ENCODE measurements at regions not wholly inside any gene's neighbourhood (a gene's known extent, or its start where the extent isn't known, plus 50 kb on each side); places are given as distances from the start of the nearest gene placed in this dataset.

DNA sequence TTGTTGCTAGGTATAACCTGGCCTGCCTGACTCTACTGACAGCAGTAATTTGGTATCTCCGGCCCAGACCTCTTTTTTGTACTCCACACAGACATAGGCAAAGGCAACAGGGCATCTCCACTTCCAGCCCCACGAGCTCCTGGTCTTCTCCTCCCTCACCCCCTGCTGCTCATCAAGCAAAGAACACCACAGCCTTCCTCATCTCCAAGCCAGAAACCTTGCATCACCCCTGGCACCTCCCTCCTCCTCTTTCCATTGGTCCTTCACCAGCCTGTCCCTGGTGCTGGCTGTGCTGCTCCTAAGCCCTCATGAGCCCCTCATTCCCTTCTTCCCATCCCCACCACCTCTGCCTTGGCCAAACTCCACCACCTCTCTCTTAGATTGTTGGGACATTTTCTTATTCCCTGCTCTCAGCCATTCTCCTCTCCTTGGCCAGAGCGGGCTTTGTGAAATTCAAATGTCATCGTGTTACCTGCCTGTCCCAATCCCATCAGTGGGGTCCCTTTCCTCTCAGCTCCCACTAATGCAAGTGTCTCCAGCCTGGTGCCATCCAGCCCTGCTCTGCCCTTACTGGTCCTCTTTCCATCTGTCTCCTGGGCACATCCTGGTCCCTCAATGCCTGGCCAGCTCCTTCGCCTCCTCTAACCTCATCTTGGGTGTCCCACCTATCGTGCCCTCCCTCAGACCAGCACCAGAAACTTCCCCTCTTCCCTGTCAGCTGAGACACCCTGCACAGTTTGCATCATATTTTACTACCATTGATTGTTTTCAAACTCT lies 77.4 kb downstream of the INHBB start:
- DNase-seq (no peak), ATAC-seq (no peak)
- intact Hi-C loops (cut with micrococcal nuclease), result no loop called here

DNA sequence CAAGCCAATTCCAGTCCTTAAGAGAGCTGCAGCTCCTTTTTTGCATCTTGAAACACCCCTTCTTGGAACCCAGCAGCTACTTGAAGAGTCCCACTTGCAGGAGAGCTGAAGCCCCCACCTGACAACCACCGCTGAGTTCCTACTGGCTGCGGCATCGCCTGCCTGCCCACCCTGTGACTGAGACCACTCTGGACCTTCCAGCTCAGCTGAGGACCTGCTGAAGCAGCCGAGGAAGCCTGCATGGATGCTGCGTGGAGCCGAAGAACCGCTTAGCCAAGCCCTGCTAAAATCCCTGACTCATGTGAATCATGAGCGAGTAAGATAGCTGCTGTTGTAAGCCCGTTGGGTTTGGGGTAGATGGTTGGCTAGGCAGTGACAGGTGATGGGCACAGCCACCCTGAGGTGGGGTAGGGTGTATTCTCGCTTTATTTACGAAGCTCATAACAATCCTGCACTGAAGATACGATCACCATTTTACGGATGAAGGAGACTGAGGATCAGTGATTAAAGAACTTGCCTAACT lies 78.4 kb downstream of the INHBB start:
- intact Hi-C loops (cut with micrococcal nuclease), result no loop called here
- no peak for DNase-seq
- no peak for ATAC-seq

DNA sequence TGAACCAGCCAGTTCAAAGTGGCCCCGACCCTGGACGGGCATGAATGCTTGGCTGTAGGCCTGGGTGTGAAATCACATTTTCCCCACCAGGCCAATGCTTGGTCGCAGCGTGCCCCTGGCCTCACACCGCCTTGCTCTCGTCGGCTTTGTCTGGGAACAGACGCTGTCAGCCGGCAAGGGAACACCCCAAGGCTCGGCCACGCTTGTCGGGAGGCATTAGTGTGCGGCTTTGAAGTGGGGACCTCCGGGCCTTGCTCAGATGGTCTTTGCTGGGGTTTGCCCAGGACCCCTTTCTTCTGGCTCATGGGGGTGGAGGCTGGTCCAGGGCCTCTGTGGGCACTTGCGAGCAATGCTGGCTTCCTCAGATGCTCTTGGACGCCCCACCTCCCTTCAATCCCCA lies 79.1 kb downstream of the INHBB start:
- DNase-seq (no peak), ATAC-seq (no peak)
- intact Hi-C loops (cut with micrococcal nuclease), result no loop called here

DNA sequence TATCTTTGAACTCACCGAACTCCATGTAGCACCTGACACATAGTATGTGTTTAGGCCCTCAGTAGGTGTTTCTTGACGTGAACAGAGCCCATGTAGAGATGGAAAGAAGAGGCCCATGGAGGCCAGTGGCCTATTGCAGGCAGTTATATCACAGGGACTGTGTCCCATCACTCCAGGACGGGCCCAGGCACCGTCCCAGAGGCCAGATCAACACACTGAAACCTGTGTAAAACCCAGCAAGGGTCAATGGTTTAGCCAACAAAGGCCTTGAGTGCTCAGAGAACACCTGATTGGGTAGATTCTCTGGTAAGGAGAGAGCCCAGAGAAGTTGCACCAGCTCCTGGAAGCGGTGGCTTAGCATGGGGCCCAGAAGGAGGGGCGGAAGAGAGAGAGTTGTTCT lies 82.8 kb downstream of the INHBB start:
- no peak for DNase-seq
- intact Hi-C loops (cut with micrococcal nuclease), result no loop called here
- no peak for ATAC-seq

DNA sequence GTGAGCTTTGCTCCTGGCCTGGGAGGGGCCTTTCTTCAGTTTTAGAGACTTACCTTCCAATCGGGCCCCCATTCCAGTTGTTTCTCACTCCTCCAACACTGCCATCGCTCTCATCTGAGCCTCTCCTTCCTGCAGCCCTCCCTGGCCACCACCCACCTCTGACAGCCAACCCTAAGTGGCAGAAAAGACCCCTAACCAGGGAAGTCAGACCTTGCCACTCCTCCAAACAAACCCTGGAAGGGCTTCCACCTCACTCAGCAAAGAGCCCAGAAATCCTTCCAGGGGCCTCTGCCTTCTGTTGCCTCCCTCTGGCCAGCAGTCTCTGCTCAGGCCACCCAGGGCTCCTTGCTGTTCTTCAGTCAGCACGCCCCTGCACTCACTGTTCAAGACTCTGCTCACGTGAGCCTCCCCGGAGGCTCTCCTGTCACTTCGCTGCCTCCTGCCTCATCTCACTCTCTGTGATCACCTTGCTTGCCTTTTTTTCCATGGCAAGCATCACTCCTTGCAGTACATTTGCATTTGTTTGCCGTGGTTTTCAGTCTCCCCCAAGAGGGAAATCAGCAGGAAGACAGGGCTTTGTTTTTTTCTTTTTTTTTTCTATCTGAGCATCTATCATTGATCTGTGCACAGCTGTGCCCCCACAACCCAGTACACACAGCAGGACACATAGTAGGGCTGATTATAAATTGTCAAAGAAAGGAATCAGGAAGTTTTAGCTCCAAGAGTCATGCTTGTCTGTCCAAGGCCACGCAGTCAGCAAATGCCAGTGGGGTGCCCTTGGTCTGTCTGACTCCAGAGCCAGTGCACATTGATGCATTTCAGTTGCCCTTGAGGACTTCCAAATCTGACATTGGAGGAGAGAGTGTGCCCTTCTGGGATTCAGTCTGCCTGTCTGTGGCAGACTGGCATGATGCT lies 83.9 kb downstream of the INHBB start:
- DNase-seq (no peak), ATAC-seq (no peak)
- intact Hi-C loops (cut with micrococcal nuclease), result no loop called here

DNA sequence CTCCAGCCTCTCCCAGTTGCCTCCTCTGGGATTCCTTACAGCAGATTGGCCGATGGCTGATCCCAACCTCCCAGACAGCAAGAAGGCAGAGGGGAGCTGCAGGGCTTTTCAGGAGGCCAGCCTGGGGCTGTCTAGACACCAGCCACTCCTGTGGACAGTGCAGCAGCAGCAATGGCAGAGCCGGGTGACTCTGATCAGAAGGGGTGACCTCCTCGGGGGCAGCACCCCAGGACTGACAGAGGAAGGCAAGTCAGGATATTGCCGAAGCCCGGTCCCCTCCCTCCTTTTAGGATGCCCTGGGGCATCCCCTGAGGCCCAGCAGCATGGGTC lies 84.5 kb downstream of the INHBB start:
- no peak for ATAC-seq
- DNase-seq, result no peak
- intact Hi-C loops (cut with micrococcal nuclease), result no loop called here

DNA sequence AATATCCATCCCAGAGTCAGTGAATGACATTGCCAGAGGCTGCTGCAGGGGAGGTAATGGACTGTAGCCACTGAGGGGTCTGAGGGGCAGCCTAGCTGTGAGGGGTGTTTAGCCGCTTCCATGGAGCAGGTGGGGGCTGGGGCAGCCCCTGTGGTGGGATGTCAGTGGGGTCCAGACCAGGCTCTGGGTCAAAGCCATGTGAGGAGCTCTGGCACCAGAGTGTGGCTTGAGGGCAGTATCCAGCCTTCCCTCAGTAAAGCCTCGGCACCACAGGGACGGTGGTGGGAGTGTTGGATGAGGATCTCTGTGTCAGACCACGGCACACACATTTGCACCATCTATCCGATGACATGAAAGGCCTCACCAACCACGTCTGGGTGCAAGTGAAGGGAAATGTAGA lies 85.0 kb downstream of the INHBB start:
- no peak for ATAC-seq
- intact Hi-C loops (cut with micrococcal nuclease), result no loop called here
- no peak for DNase-seq

DNA sequence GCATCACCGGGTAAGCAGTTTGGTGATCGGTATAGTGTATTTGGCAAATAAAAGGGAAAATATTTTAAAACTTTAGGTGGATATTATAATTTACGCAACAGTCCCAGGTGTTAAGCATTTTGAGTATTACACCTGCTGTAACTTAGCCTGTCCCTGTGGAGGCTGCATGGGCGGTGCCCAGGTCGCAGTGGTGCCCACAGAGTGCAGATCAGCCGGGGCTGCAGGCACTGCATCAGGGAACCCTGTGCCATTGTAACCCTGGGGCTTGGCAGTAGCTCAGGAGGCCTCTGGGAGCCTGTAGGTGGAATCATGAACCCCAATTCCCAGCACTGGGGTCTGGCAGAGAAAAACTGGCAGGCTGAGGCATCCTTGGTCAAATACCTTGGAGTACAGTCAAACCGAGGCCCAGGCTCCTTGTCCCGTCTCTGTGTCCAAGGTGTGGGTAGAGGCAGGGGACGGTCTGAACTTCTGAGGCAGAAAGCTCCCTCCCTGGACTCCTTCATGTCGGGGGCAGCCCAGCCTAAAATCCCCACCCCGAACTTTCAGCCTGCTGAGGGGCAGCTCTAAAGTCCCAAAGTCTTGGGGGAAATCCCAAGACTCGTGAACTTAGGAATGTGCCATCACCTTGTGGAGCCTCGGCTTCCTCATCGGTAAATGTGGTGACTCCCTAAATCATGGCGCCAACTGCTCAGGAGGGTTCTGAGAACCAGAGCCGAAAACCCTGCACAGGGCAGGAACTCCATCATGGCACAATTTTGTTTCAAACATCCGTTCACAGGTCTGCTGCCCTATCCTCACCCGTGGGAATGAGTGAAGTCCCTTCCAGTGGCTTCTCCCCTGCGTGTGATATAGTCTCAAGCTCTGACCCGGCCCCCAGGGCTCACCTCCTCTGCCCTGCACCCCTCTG lies 85.7 kb downstream of the INHBB start:
- DNase-seq (no peak), ATAC-seq (no peak)
- intact Hi-C loops (cut with micrococcal nuclease), result no loop called here

DNA sequence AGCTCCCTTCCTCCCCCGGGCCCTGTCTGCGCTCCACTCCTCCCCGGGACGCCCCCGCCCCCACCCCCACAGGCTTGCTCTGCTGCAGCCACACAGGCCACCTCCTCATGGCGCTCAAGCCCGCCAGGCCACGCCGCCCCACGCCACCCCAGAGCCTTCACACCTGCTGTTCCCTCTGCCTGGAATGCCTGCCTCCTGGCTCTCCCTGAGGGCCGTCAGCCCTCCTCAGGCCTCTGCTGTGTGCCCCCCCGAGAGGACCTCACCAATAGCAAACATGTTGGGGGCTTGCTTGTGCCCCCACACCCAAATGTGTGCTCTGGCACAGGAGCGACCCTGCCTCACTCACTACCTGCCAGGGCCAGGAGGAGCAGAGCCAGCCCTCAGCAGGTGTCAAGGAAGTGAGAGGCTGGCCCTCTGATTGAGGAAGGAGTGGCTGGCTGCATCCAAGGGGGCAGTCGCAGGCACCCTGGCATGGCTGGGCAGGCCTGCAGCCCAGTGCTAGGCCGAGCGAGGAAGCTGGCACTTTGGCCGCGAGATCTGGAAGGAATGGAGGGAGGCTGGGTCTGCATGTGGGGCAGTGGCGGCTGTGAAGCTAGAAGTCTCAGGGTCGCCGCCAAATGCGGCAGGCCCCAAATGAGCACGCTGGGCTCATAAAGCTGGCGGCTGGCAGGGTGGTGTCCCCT lies 86.5 kb downstream of the INHBB start:
- ATAC-seq, result no peak
- intact Hi-C loops (cut with micrococcal nuclease), result no loop called here

DNA sequence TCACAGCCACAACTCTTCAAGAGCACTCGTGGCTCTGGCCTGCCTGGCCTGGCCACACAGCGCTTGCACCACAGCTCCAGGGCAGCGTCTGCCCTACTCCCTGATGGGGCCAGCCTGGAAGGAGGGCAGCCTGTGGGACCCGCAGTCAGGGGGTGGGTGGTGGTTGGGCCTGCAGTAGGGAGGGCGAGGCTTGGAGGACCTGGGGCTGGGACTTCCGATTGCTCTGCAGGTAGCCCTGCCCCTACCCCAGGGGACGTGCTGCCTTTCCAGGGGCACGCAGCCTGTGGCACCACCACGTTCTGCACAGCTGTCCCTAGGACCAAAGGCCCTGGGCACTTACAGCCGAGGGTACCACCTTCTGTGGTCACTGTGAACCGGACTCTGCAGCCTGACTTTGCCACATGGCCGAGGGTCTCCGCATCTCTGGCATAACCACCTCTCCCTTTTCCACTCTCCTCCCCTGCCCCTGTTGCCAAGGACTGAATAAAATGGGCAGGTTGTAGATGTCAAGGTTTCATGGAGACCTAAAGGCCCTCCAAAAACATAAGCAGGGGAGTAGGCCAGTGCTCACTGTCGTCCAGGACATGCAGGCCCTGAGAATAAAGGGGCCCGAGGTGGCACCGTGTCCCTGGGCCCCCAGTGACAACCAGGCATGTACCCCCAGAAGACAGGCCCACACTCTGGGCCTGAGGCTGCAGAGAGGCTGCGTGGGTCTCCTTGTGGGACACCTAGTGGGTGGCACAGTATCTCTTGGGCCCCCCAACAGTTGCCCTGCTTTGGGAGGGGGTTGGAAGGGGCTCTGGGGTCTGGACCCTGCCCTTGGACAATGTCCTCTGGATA lies 87.3 kb downstream of the INHBB start:
- no peak for DNase-seq
- no peak for ATAC-seq
- intact Hi-C loops (cut with micrococcal nuclease), result no loop called here

More for the DNA sequence above, 86.5 kb downstream of the INHBB start:
- DNase-seq, result no peak

DNA sequence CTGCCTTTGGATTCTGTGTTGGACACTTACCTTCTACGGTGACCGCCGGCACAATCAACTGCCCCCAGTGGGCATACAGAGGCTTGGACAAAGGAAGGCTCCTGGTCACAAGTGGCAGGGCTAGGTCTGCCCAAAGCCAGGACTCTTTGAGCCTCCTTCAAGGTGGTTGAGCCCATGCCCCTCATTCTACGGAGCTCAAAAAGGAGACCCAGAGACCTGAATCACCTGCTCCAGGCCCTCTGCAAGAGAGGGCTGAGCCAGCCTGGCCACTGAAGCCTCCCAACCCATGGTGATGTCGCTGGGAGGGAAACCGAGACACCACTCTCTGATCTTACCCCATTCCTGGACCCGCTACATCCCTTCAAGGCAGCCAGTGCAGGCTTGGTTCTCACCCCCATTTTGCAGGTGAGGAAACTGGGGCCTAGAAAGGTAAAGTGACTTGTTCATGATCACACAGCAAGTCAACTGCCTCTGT lies 87.9 kb downstream of the INHBB start:
- intact Hi-C loops (cut with micrococcal nuclease), result no loop called here
- ATAC-seq, result no peak
- no peak for DNase-seq

DNA sequence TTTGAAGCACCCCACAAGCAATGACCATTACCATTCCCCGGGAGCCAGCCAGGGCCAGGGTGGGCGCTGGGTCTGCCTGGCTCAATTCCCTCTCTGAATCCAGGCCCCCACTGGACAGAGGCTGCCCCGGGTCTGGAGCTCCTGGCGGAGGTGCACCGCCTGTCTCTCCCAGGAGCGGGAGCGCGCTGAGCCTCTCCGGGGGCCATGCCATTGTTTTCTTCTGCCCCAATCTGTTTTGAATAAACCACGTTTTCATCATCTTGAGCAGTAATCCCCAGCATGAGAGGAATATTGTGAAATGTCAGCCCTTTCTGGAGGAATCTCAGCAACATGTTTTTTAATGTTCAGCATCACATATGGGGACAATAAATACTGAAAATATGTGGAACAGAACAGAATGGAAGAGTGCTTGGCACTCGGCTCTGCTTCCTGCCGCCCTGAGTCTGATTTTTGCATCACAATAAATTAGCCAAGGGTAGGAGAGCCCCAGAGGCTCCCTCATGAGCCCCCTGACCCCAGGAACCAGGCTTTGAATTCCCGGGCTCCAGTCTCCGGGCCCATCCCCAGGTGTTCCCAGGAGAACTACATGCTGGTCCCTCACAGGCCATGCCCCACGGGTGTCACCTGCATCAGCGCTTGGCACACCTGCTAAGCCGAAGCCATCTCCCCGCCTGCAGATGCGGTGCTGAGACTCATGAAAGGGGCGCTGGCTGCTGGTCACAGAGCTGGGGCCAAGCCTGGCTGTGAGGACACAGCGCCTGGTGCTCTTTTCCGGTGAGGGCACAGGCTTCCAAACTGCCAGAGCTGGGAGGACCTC lies 88.8 kb downstream of the INHBB start:
- no peak for DNase-seq
- ATAC-seq, result no peak
- intact Hi-C loops (cut with micrococcal nuclease), result no loop called here

DNA sequence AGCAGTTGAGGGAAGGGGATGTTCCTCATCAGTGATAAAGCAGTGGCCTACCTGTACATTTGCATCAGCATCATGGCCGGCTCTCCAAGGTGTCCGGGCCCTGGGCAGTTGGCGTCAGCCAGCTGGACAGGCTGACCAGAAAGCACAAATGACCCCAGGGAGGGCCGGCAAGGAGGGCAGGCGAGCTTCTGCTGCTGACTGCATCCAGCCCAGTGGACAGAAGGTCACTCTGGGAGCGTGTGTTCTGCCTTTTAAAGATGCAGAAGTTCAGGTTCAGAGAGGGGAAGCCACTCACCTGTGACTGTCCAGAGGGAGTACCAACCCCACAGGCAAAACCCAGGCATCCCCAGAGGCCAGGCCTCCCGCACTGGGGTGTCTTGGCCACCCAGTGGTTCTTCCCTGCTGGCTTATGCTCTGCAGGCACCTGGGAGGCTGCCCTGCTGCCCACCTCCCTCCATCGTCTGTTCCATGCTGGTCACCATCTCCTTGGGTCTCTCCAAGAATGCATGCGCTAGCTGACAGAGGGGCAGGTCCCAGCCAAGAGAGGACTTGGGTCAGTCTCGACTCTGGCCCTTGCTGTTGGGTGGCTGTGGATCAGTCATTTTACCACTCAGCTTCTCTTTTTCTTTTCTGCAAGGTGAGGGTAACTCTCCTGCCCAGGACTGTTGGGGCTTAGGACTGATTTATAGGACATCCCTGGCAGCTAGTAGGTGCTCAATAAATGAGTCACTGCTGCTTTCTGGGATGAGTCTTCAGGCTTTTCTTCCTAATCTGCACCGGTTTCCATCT lies 89.9 kb downstream of the INHBB start:
- intact Hi-C loops (cut with micrococcal nuclease), result no loop called here
- no peak for ATAC-seq
- no peak for DNase-seq

DNA sequence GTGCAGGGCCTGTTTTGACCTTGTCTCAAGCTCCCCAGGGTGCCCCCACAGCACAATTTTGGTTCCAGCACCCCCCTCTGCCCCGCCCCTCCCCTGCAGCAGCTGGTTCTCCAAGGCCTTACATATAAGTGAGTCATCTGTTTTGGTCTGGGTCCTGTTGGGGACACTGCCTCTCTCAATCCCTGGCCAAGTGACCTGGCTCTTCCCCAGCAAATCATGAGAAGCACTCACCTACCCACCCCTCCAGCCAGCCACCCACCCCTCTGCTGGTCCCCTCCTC lies 90.5 kb downstream of the INHBB start:
- ATAC-seq (peak; percentile 77), DNase-seq (peak; percentile 60)
- intact Hi-C loops (cut with micrococcal nuclease), result no loop called here

DNA sequence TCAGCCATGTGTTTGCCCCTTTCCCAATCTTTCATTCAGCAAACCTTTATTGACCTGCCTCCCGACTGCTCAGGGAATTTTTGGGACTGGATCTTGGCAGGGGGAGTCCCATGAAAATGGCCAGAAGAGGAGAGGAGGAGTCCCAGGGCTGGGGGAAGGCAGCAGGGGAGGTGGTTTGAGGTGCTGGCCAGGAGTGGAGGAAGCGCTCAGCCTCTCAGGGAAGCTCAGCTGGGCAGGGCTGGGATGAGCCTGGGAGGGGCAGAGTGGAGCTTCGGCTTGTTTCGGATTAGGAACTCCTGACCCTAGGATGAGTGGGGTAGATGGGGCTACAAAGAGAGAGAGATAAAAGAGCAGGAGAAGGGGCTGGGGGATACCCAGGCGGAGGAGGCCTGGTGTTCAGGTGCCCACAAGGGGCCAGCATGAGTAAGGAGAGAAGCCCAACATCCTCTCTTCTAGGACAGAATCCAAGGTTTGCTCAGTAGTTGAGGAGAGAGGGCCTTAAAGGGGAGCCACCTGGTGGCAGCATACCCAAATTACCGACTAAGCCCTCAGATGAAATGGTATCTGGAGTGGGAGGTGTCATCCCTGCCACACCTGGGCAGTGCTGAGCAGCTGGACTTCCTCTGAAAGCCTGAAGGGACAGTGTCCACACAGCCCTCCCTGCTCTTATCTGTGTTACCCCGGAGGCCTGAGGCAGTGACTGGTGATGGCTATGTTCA lies 91.1 kb downstream of the INHBB start:
- ATAC-seq (peak; percentile 9), DNase-seq (no peak)
- intact Hi-C loops (cut with micrococcal nuclease), result no loop called here

DNA sequence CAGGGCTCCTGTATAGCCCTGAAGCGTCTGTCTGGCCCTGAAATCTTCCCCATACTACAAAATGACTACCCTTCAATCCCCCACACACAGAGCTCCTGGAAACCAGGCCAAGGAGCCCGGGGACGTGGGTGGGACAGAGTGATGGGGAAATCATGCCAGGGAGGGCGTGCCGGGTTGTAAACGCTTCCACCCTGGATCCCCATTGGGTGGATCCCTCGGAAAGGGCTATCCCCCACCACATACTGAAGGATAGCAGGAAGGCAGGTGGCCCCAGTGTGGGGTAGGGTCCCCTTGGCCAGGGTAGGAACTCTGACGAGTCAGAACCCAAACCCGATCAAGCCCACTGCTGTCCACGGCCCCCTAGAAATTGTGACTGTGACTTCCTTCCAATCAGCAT lies 91.7 kb downstream of the INHBB start:
- ATAC-seq (no peak), DNase-seq (no peak)
- intact Hi-C loops (cut with micrococcal nuclease), result no loop called here
